GM20000 (cell line): ENCODE measurements at regions not wholly inside any gene's neighbourhood (a gene's known extent, or its start where the extent isn't known, plus 50 kb on each side); places are given as distances from the start of the nearest gene placed in this dataset.

ENCODE experiments used
- DNase-seq: peaks from one replicate; pipeline ENCODE4 v3.0.0; 2012; ENCODE audit warnings: low spot score
- CTCF ChIP-seq: IDR thresholded peaks from 2 replicates; pipeline ENCODE4 v1.5.1; 2012; ENCODE audit warnings: mild to moderate bottlenecking, control low read depth; ENCODE audit errors: extremely low read depth, missing control alignments

- TF ChIP-seq CTCF = no peak
- DNase-seq = no peak
Observed at GRCh38 chr11:90788961-90789360, 566.1 kb upstream of the CHORDC1 start.

DNA sequence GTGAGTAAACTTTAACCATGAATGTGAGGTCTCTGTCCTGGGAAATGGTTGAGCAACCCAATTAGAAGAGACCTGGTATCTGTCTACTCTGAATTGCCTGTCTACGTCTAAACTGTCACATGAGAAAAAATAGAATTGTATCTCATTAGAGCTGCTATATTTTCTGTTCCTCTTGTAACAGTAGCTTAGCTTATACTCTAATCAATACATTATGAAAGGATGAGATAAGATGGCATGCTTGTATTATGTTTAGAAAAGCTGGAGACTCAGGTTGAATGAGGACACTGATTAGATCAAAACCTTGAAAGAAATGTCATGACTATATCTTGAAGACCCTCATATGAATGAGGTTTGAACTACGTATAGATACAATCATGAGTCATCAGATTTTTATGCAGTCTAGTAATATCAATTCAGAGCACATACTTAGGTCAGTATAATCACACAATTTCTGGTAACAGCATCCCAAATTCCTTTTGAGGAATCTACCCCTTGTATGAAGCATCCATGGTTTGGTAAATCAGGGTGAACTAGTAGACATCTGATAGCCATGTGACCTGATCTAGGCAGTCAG, 561.5 kb upstream of the CHORDC1 start:
- TF ChIP-seq CTCF = no peak
- DNase-seq = no peak

DNA sequence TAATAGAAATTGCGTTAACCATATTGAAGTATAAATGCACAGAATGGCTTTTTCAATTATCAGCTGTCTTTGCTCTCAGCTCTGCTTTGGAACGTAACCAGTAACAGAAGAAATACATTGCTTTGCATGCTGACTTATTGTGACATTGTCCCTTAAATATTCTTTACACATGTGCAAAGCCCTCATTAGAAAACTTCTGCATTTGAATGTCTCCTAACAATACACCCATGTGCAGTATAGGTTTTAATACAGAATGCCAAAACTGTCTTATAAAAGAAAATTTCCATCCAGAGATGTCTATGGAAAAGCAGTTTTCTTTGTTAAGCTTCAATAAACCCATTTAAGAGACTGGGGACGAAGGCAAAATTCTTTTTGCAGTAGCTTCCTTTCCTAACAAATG, 560.3 kb upstream of the CHORDC1 start:
- no peak for DNase-seq
- TF ChIP-seq CTCF = no peak

DNA sequence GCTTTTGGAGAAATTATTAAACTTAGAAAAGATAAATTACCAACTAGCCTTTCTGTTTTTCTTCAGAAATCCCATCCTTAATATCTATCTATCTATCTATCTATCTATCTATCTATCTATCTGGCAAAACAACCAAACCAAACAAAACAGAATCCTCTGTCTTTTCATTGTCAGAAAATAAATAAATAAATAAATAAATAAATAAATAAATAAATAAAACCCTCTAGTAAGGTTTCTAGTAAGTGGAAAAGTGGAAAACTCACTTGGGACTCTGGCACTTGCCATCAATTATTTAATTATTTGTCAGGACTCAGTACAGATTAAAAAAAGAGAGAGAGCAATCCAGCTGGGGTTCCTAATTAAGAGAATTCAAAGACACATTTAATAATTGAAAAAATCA, 556.2 kb upstream of the CHORDC1 start:
- TF ChIP-seq CTCF = no peak
- no peak for DNase-seq

DNA sequence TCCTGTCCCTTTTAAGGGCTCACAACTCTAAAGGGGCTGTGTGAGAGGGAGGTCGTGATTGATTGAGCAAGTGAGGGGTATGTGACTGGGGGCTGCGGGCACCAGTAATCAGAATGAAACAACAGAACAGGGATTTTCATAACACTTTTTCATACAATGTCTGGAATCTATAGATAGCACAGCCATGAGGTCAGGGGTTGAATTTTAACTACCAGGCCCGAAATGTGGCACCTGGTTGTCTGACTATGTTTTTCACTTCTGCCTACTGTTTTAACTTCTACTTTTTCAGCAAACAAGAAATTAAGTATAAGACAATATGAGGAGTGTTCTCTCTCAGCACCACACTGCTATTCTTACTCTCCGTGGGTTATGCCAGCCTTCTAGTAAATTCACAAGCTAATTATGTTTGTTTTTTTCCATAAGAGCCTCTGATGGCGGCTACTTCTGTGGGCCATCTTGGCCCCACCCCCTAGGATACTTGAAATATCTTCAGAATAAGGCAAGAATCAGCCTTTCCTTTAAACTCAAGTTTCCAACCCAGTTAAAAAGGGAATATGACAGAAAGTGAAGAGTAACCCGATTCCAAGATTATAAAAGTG, 552.8 kb upstream of the CHORDC1 start:
- TF ChIP-seq CTCF = no peak
- no peak for DNase-seq

DNA sequence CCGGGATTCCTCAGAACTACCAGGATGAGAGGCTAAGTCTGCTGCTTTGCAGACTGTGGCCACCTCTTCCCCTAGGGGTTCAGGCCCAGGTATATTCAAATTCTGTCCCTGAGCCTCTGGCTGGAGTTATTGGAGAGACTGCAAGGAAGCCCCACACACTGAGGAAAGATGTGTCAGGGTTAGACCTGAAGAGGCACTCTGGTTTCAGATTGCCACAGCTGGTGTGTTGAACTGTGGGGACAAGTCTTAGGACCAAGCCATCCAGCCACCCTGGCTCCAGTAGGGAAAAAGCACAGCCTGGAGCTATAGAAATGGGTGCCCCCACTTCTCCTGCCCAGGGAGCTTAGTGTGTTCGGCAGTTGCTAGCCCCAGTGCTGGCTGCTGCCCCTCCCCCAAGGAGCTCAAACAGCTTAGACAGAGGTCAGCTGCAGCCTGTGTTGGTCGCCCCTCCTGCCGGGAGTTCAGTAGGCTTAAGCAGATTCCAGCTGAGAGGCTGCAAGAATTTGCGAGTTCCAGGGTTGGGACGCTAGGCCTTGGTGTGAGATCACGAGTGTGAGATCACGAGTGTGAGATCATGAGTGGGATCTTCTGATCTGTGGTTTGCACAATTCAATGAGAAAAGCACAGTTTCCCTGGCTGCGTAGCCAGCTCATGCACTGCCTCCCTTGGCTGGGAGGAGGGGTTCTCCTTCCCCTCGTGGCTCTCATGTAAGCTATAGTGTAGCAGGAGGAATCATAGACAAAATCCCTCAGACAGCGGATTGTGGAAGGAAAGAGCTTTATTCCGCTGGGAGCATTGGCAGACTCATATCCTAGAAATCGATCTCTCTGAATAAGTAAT, 552.1 kb upstream of the CHORDC1 start:
- TF ChIP-seq CTCF = no peak
- no peak for DNase-seq

DNA sequence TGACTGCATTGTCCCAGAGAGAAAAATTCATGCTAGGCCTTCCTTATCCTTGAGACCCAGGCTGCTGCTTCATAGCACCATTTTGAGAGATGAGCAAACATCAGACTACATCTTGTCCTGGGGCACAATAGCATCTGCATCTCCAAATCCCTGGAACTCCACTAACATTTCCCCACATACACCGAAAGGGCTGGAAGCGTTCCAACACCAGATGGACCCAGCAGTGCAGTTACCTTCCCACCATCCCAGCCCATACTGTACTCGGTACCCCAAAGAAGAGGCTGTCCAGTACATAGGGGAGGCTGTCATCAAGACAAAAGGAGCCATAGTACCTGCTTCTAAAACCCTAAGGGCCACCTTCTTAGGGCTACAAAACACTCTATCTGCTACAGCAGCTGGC, 547.2 kb upstream of the CHORDC1 start:
- TF ChIP-seq CTCF = no peak
- DNase-seq = no peak
